Transverse colon (tissue), 4 donors: ENCODE measurements at regions not wholly inside any gene's neighbourhood (a gene's known extent, or its start where the extent isn't known, plus 50 kb on each side); places are given as distances from the start of the nearest gene placed in this dataset.

Source experiments
- DNase-seq: peaks from one replicate; pipeline ENCODE4 v3.0.0-alpha.2; 2019
- H3K27ac ChIP-seq, 4 donors: fragments of 200-600 bp; sonication (generic); 2 replicates each; pipeline ENCODE4 v1.5.1; 2016 to 2018; ENCODE audit warnings: inconsistent platforms in 4 of 4
- H3K27me3 ChIP-seq: fragments of 200-600 bp; sonication (generic); 2 replicates; pipeline ENCODE4 v1.5.1; 2017; ENCODE audit warnings: inconsistent platforms
- H3K36me3 ChIP-seq, 4 donors: fragments of 200-600 bp; sonication (generic); 2 replicates each; pipeline ENCODE4 v1.5.1; 2017 to 2019; ENCODE audit warnings: inconsistent platforms in 4 of 4
- H3K4me1 ChIP-seq, 4 donors: fragments of 200-600 bp; sonication (generic); 2 replicates each; pipeline ENCODE4 v1.5.1; 2017 to 2020; ENCODE audit warnings: inconsistent platforms in 4 of 4
- H3K4me3 ChIP-seq, 4 donors: fragments of 200-600 bp; sonication (generic); 1 replicate in 1 of 4; 2 replicates in 3 of 4; pipeline versions ENCODE4 v1.5.1 to v1.6.1; 2017 to 2019; ENCODE audit warnings: inconsistent platforms in 4 of 4
- H3K9me3 ChIP-seq, 2 donors: fragments of 200-600 bp; sonication (generic); 2 replicates each; pipeline ENCODE4 v1.5.1; 2017 to 2019; ENCODE audit warnings: inconsistent platforms in 2 of 2
- EP300 ChIP-seq: sonication (generic); formaldehyde crosslinking; IDR thresholded peaks from one replicate; pipeline ENCODE4 v1.6.1; 2017; ENCODE audit warnings: antibody characterized with exemption, low read depth
- POLR2A ChIP-seq: fragments of 450-650 bp; IDR thresholded peaks from one replicate; pipeline ENCODE4 v1.6.1; 2016; ENCODE audit warnings: antibody characterized with exemption, mild to moderate bottlenecking, moderate library complexity
- POLR2AphosphoS5 ChIP-seq, 3 donors: sonication (generic); formaldehyde crosslinking; IDR thresholded peaks; one replicate each; pipeline ENCODE4 v1.6.1; 2016; ENCODE audit warnings: antibody characterized with exemption in 3 of 3
- WGBS, 2 donors: methylation state at CpG; one replicate each; pipeline ENCODE4 v1.1.5; 2018; ENCODE audit warnings: low coverage in 1 of 2; 5-methylcytosine and 5-hydroxymethylcytosine counted together
- in situ Hi-C, 4 donors: fragments of 200-750 bp; cut with MboI; loops; one replicate each; pipeline versions ENCODE4 v1.15.0 to v1.15.1; 2017; ENCODE audit warnings: low sequenced_read_pairs in 3 of 4, low pct_ligation_motif_present in 1 of 4, low pct_unique_long_range_greater_than_20kb in 1 of 4
- intact Hi-C: fragments of 100-400 bp; cut with DNase I; formaldehyde crosslinking; loops from one replicate; pipeline ENCODE4 v1.15.1; 2023; ENCODE audit warnings: low total_unique reads
- TF ChIP-seq, protein P1 (sequence below), 5 experiments: fragments of 200-600 bp in 3 of 5; fragments of 450-650 bp in 2 of 5; sonication (generic) in 3 of 5; IDR thresholded peaks; 1 replicate in 2 of 5; 2 replicates in 3 of 5; pipeline ENCODE4 v1.5.1; 2016 to 2017; ENCODE audit warnings: antibody characterized with exemption in 5 of 5, inconsistent platforms in 3 of 5, mild to moderate bottlenecking in 2 of 5, moderate library complexity in 1 of 5

DNA sequence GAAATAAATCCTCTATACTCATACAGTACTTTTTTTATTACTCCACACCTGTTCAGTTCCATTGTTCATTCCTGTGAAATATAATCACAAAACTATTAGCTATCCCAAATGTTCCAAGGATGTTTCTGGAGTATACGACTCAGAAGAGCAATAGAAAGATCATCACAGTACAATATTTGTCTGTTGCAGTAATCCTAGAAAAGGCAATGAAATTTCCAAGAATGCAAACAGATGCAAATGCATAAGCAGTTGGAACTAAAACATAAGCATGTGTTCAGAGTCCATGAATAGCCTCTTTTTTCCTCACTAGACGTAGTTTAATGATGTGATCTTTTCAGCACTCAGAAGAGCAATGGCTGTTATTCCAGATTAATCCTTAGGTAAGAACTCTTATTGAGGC lies 55.2 kb downstream of the RTL3 start:
- no peaks in the 10 kb centered on the region for H3K27me3 ChIP-seq
- WGBS, 2 donors = 38 to 40% methylated on average over 1 to 2 of the region's 2 CpGs
- H3K4me3 ChIP-seq = no peak overlapping the region
- H3K9me3 ChIP-seq = no peaks in the 10 kb centered on the region
- intact Hi-C loops = no loop called here
- DNase-seq = no peak
- in situ Hi-C loops = no loop called here
- H3K4me1 ChIP-seq = no peaks in the 10 kb centered on the region
- H3K27ac ChIP-seq = no peak overlapping the region
- no peaks in the 10 kb centered on the region for H3K36me3 ChIP-seq
- TF ChIP-seq POLR2A = no peak
- TF ChIP-seq, protein P1, sequence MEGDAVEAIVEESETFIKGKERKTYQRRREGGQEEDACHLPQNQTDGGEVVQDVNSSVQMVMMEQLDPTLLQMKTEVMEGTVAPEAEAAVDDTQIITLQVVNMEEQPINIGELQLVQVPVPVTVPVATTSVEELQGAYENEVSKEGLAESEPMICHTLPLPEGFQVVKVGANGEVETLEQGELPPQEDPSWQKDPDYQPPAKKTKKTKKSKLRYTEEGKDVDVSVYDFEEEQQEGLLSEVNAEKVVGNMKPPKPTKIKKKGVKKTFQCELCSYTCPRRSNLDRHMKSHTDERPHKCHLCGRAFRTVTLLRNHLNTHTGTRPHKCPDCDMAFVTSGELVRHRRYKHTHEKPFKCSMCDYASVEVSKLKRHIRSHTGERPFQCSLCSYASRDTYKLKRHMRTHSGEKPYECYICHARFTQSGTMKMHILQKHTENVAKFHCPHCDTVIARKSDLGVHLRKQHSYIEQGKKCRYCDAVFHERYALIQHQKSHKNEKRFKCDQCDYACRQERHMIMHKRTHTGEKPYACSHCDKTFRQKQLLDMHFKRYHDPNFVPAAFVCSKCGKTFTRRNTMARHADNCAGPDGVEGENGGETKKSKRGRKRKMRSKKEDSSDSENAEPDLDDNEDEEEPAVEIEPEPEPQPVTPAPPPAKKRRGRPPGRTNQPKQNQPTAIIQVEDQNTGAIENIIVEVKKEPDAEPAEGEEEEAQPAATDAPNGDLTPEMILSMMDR (IDR thresholded peaks at IDR 0.05) = no peak
- TF ChIP-seq POLR2AphosphoS5 (IDR thresholded peaks at IDR 0.05) = no peak
- TF ChIP-seq EP300 = no peak

- in situ Hi-C loops = no loop called here
These were observed 63.1 kb downstream of the RTL3 start for GRCh38 chrX:78595901-78596502.

GRCh38 chrX:78593701-78594100 lies 65.4 kb downstream of the RTL3 start:
- no peak overlapping the region for H3K27ac ChIP-seq
- H3K4me3 ChIP-seq = no peak overlapping the region
- in situ Hi-C loops = no loop called here
- no peak for TF ChIP-seq EP300
- TF ChIP-seq POLR2A = no peak
- TF ChIP-seq POLR2AphosphoS5 (IDR thresholded peaks at IDR 0.05) = no peak
- TF ChIP-seq, protein P1 (IDR thresholded peaks at IDR 0.05) = no peak
- H3K4me1 ChIP-seq = no peaks in the 10 kb centered on the region
- H3K9me3 ChIP-seq = no peaks in the 10 kb centered on the region
- no peaks in the 10 kb centered on the region for H3K27me3 ChIP-seq
- WGBS, 2 donors = 49 to 67% methylated on average over 1 of the region's 1 CpG
- DNase-seq = no peak
- intact Hi-C loops = no loop called here
- H3K36me3 ChIP-seq = no peaks in the 10 kb centered on the region

More at GRCh38 chrX:78595901-78596502, 63.1 kb downstream of the RTL3 start:
- Histone ChIP-seq H3K27me3 (no peaks in the 10 kb centered on the region), H3K4me1 (no peaks in the 10 kb centered on the region), H3K9me3 (no peaks in the 10 kb centered on the region), H3K27ac (no peak overlapping the region), H3K4me3 (no peak overlapping the region), H3K36me3 (no peaks in the 10 kb centered on the region)
- no peak for DNase-seq
- TF ChIP-seq POLR2AphosphoS5 (IDR thresholded peaks at IDR 0.05) (no peak), EP300 (no peak), POLR2A (no peak)
- TF ChIP-seq, protein P1 (IDR thresholded peaks at IDR 0.05) = no peak
- 47 to 60% methylated on average over 1 to 3 of the region's 3 CpGs for WGBS, 2 donors
- intact Hi-C loops = no loop called here

DNA sequence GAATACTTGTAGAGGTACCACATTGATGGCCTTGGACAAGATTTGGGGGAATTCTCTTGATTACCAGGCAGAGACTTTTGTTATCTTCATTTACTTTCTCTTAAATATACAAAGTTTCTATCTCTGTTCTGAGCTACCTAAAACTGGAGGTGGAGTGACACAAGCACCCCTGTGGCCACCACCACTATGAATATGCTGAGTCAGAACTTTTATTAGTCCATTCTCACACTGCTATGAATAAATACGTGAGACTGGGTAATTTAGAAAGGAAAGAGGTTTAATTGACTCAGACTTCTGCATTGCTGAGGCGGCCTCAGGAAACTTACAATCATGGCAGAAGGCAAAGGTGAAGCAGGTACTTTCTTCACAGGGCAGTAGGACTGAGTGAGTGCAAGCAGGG lies 67.1 kb downstream of the RTL3 start:
- WGBS, 2 donors = 67% methylated on average over 2 of the region's 2 CpGs; no CpG with 5 or more reads in 1 of the 2 donors
- no peak for DNase-seq

More for the DNA sequence above, 67.1 kb downstream of the RTL3 start:
- H3K36me3 ChIP-seq = no peaks in the 10 kb centered on the region
- TF ChIP-seq, protein P1 (IDR thresholded peaks at IDR 0.05) = no peak
- TF ChIP-seq POLR2A (no peak), POLR2AphosphoS5 (IDR thresholded peaks at IDR 0.05) (no peak), EP300 (no peak)
- H3K27me3 ChIP-seq = no peaks in the 10 kb centered on the region
- H3K9me3 ChIP-seq = no peaks in the 10 kb centered on the region
- H3K27ac ChIP-seq = no peak overlapping the region
- in situ Hi-C loops = no loop called here
- no peak overlapping the region for H3K4me3 ChIP-seq
- intact Hi-C loops = no loop called here
- no peaks in the 10 kb centered on the region for H3K4me1 ChIP-seq
